CD14-positive monocyte (primary cell): ENCODE measurements at regions not wholly inside any gene's neighbourhood (a gene's known extent, or its start where the extent isn't known, plus 50 kb on each side); places are given as distances from the start of the nearest gene placed in this dataset.

Experiments
- DNase-seq, 3 donors: peaks; one replicate each; pipeline ENCODE4 v3.0.0-alpha.2; 2011 to 2022
- H2AFZ ChIP-seq: 2 replicates; pipeline ENCODE4 v1.6.0; 2012; ENCODE audit warnings: mild to moderate bottlenecking, low read depth, low read length, inconsistent platforms; ENCODE audit not compliant: insufficient read depth, poor library complexity, severe bottlenecking
- H3K27ac ChIP-seq, 2 donors: 1 replicate in 1 of 2; 2 replicates in 1 of 2; pipeline ENCODE4 v1.5.1; 2012 to 2013; ENCODE audit warnings: low read length in 2 of 2, control low read depth in 1 of 2, inconsistent platforms in 1 of 2, low read depth in 1 of 2, mild to moderate bottlenecking in 1 of 2
- H3K27me3 ChIP-seq, 2 donors: one replicate each; pipeline versions ENCODE4 v1.6.0 to v1.6.1; 2011 to 2013; ENCODE audit warnings: low read length in 2 of 2; ENCODE audit not compliant: control insufficient read depth in 2 of 2, insufficient read depth in 2 of 2
- H3K36me3 ChIP-seq, 2 donors: replicated peaks in 1 of 2; 1 replicate in 1 of 2; 2 replicates in 1 of 2; pipeline versions ENCODE4 v1.5.1 to v1.6.1; 2012 to 2013; ENCODE audit warnings: low read length in 2 of 2, control low read depth in 1 of 2, inconsistent platforms in 1 of 2, mild to moderate bottlenecking in 1 of 2; ENCODE audit not compliant: insufficient read depth in 2 of 2, control insufficient read depth in 1 of 2
- H3K4me1 ChIP-seq, 2 donors: 1 replicate in 1 of 2; 2 replicates in 1 of 2; pipeline versions ENCODE4 v1.5.1 to v1.6.1; 2012 to 2013; ENCODE audit warnings: low read length in 2 of 2, control low read depth in 1 of 2, inconsistent platforms in 1 of 2, mild to moderate bottlenecking in 1 of 2, moderate library complexity in 1 of 2; ENCODE audit not compliant: insufficient read depth in 2 of 2, control insufficient read depth in 1 of 2
- H3K4me2 ChIP-seq: replicated peaks from 2 replicates; pipeline ENCODE3; 2012; ENCODE audit warnings: low read length, moderate library complexity, mild to moderate bottlenecking; ENCODE audit not compliant: poor library complexity, severe bottlenecking; ENCODE audit errors: extremely low read depth
- H3K4me3 ChIP-seq, 3 experiments: fragments of 200-600 bp in 1 of 3; sonication (generic) in 1 of 3; replicated peaks in 1 of 3; 1 replicate in 2 of 3; 2 replicates in 1 of 3; pipeline ENCODE4 v1.5.1; 2011 to 2013; ENCODE audit warnings: low read length in 3 of 3, mild to moderate bottlenecking in 3 of 3, control low read depth in 2 of 3, low read depth in 2 of 3, inconsistent platforms in 1 of 3, moderate library complexity in 1 of 3
- H3K79me2 ChIP-seq: 2 replicates; pipeline ENCODE4 v1.6.0; 2012; ENCODE audit warnings: mild to moderate bottlenecking, control low read depth, inconsistent platforms, low read length, moderate library complexity; ENCODE audit not compliant: insufficient read depth
- H3K9ac ChIP-seq: 2 replicates; pipeline ENCODE4 v1.6.0; 2017; ENCODE audit warnings: low read length, mild to moderate bottlenecking; ENCODE audit not compliant: insufficient read depth, poor library complexity, severe bottlenecking
- H3K9me3 ChIP-seq, 2 donors: replicated peaks in 1 of 2; 1 replicate in 1 of 2; 2 replicates in 1 of 2; pipeline versions ENCODE4 v1.5.1 to v1.6.1; 2012 to 2013; ENCODE audit warnings: low read length in 2 of 2, control low read depth in 1 of 2; ENCODE audit not compliant: control insufficient read depth in 1 of 2, insufficient read depth in 1 of 2
- H4K20me1 ChIP-seq: 2 replicates; pipeline ENCODE4 v1.6.0; 2012; ENCODE audit warnings: mild to moderate bottlenecking, low read length, control low read depth, moderate library complexity; ENCODE audit not compliant: insufficient read depth
- H3K27ac Mint-ChIP-seq, 7 donors: one replicate each; pipeline ENCODE4 v1.8.0; 2020; ENCODE audit warnings: mild to moderate bottlenecking in 7 of 7, mixed read lengths in 7 of 7, moderate library complexity in 6 of 7, inconsistent platforms in 2 of 7
- H3K27me3 Mint-ChIP-seq, 3 donors: one replicate each; pipeline ENCODE4 v1.8.0; 2021 to 2022; ENCODE audit warnings: low read depth in 3 of 3, mild to moderate bottlenecking in 3 of 3, mixed read lengths in 3 of 3, moderate library complexity in 3 of 3, inconsistent platforms in 1 of 3
- H3K36me3 Mint-ChIP-seq, 2 donors: one replicate each; pipeline ENCODE4 v1.8.0; 2020; ENCODE audit warnings: mixed read lengths in 2 of 2, inconsistent platforms in 1 of 2, mild to moderate bottlenecking in 1 of 2
- H3K4me1 Mint-ChIP-seq: one replicate; pipeline ENCODE4 v1.8.0; 2020; ENCODE audit warnings: mild to moderate bottlenecking, mixed read lengths
- H3K4me3 Mint-ChIP-seq, 2 donors: one replicate each; pipeline ENCODE4 v1.8.0; 2020; ENCODE audit warnings: mild to moderate bottlenecking in 2 of 2, mixed read lengths in 2 of 2, moderate library complexity in 1 of 2
- H3K9me3 Mint-ChIP-seq, 7 donors: one replicate each; pipeline ENCODE4 v1.8.0; 2020 to 2022; ENCODE audit warnings: mixed read lengths in 7 of 7, mild to moderate bottlenecking in 6 of 7, moderate library complexity in 6 of 7, inconsistent platforms in 2 of 7
- CTCF ChIP-seq: fragments of 200-600 bp; IDR thresholded peaks from one replicate; pipeline ENCODE4 v1.8.0; 2022; ENCODE audit warnings: antibody characterized with exemption, mild to moderate bottlenecking
- WGBS: methylation state at CpG from one replicate; pipeline ENCODE4 v1.1.5; 2013; ENCODE audit warnings: missing lambda C conversion rate; ENCODE audit not compliant: insufficient coverage; 5-methylcytosine and 5-hydroxymethylcytosine counted together
- intact Hi-C, 2 donors: fragments of 100-400 bp; cut with micrococcal nuclease; formaldehyde crosslinking; loops; one replicate each; pipeline versions ENCODE4 v1.15.0 to v1.15.1; 2023

- WGBS = 58% methylated on average over 2 of the region's 4 CpGs
- no peaks in the 10 kb centered on the region for H3K36me3 Mint-ChIP-seq
- no peak overlapping the region for H3K4me3 ChIP-seq
- intact Hi-C loops = no loop called here
- H3K9ac ChIP-seq = no peak overlapping the region
- no peaks in the 10 kb centered on the region for H3K4me1 ChIP-seq
- no peaks in the 10 kb centered on the region for H4K20me1 ChIP-seq
- H3K79me2 ChIP-seq = no peaks in the 10 kb centered on the region
- peaks cover 0 to 2% (median 0%) of the 10 kb centered on the region in 3 donors for H3K27me3 Mint-ChIP-seq
- no peak overlapping the region for H3K4me2 ChIP-seq
- H3K27me3 ChIP-seq = no peaks in the 10 kb centered on the region
- peaks cover 4 to 14% of the 10 kb centered on the region in 2 donors for H3K9me3 ChIP-seq
- no peak overlapping the region for H3K27ac Mint-ChIP-seq
- H3K9me3 Mint-ChIP-seq = peaks cover 0 to 15% (median 8%) of the 10 kb centered on the region in 7 donors
- no peak for DNase-seq
- no peak overlapping the region for H3K27ac ChIP-seq
- H3K4me3 Mint-ChIP-seq = no peak overlapping the region
- no peak for TF ChIP-seq CTCF
- no peaks in the 10 kb centered on the region for H3K36me3 ChIP-seq
- H2AFZ ChIP-seq = no peak overlapping the region
- no peaks in the 10 kb centered on the region for H3K4me1 Mint-ChIP-seq
Measured at GRCh38 chr13:37209621-37210580, 104.4 kb upstream of the CSNK1A1L start.

GRCh38 chr13:37207691-37208451, 102.4 kb upstream of the CSNK1A1L start:
- no peak for TF ChIP-seq CTCF
- no peak overlapping the region for H3K4me3 Mint-ChIP-seq

More at GRCh38 chr13:37207691-37208451, 102.4 kb upstream of the CSNK1A1L start:
- H2AFZ ChIP-seq = no peak overlapping the region
- no peak for DNase-seq
- Mint-ChIP-seq H3K4me1 (no peaks in the 10 kb centered on the region), H3K27me3 (peaks cover 0 to 2% (median 0%) of the 10 kb centered on the region in 3 donors), H3K9me3 (peaks cover 0 to 10% (median 4%) of the 10 kb centered on the region in 7 donors), H3K27ac (no peak overlapping the region), H3K36me3 (no peaks in the 10 kb centered on the region)
- 86% methylated on average over 1 of the region's 4 CpGs for WGBS
- no peaks in the 10 kb centered on the region for H3K79me2 ChIP-seq
- H4K20me1 ChIP-seq = no peaks in the 10 kb centered on the region
- H3K27me3 ChIP-seq = no peaks in the 10 kb centered on the region
- no peak overlapping the region for H3K4me3 ChIP-seq
- no peaks in the 10 kb centered on the region for H3K4me1 ChIP-seq
- H3K4me2 ChIP-seq = no peak overlapping the region
- peaks cover 4 to 13% of the 10 kb centered on the region in 2 donors for H3K9me3 ChIP-seq
- intact Hi-C loops = no loop called here
- H3K9ac ChIP-seq = no peak overlapping the region
- H3K27ac ChIP-seq = no peak overlapping the region
- H3K36me3 ChIP-seq = no peaks in the 10 kb centered on the region
